ENCODE measurements at regions not wholly inside any gene's neighbourhood (a gene's known extent, or its start where the extent isn't known, plus 50 kb on each side); places are given as distances from the start of the nearest gene placed in this dataset.

DNA sequence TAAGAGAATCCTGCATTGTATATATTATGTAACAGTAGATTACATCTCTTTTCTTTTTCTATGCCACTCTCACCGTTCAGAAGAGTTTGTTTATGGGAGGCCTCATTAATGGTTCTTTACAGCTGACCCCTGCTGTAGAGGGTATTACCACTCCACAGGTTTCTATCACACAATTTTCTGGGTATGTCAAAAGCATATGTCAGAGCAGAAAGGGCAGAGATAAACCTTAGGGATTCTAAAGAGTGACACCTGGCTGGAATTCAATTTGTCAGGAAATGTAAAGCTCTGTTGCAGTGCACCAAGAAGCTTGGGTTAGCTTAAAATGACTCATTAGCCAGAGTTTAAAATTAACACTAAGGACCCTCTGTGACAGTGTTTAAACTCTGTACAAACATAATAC lies 658.7 kb downstream of the PCDH18 start:
- ATAC-seq = no peak
- H3K9me3 ChIP-seq (ENCODE audit: control insufficient read depth in 2 of 3, low read length in 3 of 3) = no peaks in the 10 kb centered on the region
- POLR2A ChIA-PET = no interaction called here
- H3K27me3 ChIP-seq (ENCODE audit: control insufficient read depth in 2 of 2, insufficient read depth in 2 of 2, low read length in 2 of 2) = no peaks in the 10 kb centered on the region
- H3K4me3 Mint-ChIP-seq = no peak overlapping the region
- H3K9me3 Mint-ChIP-seq = peaks cover 0 to 3% (median 0%) of the 10 kb centered on the region in 11 donors
- DNase-seq = no peak
- no peak overlapping the region for H3K27ac ChIP-seq (ENCODE audit: low read depth, low read length)
- H3K27ac Mint-ChIP-seq = no peak overlapping the region
- intact Hi-C loops (cut with micrococcal nuclease) = no loop called here
- no peaks in the 10 kb centered on the region for H3K36me3 ChIP-seq (ENCODE audit: control insufficient read depth in 2 of 3, insufficient read depth in 3 of 3, low read length in 3 of 3)
- H3K4me1 ChIP-seq (ENCODE audit: control insufficient read depth in 2 of 2, insufficient read depth in 2 of 2, low read length in 2 of 2) = no peaks in the 10 kb centered on the region
- CTCF ChIA-PET = no interaction called here
- no peak overlapping the region for H3K4me3 ChIP-seq (ENCODE audit: low read length)
- H3K27me3 Mint-ChIP-seq = no peaks in the 10 kb centered on the region
- no peaks in the 10 kb centered on the region for H3K36me3 Mint-ChIP-seq
- H3K4me1 Mint-ChIP-seq = no peaks in the 10 kb centered on the region

DNA sequence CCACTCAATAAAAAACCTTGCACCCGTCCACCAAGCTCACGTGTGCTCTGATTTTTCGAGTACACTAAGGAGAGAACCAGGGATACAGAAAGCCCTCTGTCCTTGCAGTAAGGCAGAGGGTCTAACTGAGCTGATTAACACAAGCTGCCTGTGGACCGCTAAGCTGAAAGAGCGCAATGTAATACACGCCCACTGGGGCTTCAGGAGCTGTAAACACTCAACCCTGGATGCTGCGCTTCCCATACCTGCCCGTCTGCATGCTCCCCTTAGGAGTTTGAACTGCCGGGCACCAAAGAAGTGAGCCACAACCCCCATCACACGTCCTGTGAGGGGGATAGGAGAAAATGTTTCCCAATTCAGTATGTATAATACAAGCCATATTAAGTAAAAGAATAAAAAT lies 664.8 kb downstream of the PCDH18 start:
- CTCF ChIA-PET = no interaction called here
- intact Hi-C loops (cut with micrococcal nuclease) = loop anchor here in 1 of 2 donors (10.0 kb wide), 1 partner anchor 1493 kb away; no protein-coding TSS in a partner anchor
- H3K27ac Mint-ChIP-seq = no peak overlapping the region

DNA sequence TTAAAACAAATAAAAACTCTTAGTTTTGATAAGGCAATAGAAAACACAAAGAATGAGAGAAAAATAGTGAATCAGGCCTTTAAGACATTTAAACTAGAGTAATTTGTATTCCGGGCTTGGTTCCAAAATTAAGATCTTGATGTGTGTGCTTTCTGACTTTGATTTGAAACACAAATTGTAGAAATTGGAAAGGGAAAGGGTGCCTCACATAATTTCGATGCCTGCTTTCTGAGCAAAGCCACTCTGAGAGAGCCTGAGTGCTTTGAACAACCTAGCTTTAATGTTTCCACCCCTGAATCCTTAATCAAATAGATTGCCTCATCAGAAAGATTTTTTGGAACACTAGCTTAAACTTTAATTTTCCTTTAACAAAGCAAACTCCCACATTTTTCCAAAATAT lies 666.8 kb downstream of the PCDH18 start:
- ATAC-seq (no peak), DNase-seq (no peak)
- Histone ChIP-seq H3K27ac (ENCODE audit: low read depth, low read length) (no peak overlapping the region), H3K4me1 (ENCODE audit: control insufficient read depth in 2 of 2, insufficient read depth in 2 of 2, low read length in 2 of 2) (no peaks in the 10 kb centered on the region), H3K9me3 (ENCODE audit: control insufficient read depth in 2 of 3, low read length in 3 of 3) (no peaks in the 10 kb centered on the region), H3K4me3 (ENCODE audit: low read length) (no peak overlapping the region), H3K36me3 (ENCODE audit: control insufficient read depth in 2 of 3, insufficient read depth in 3 of 3, low read length in 3 of 3) (no peaks in the 10 kb centered on the region), H3K27me3 (ENCODE audit: control insufficient read depth in 2 of 2, insufficient read depth in 2 of 2, low read length in 2 of 2) (no peaks in the 10 kb centered on the region)
- Mint-ChIP-seq H3K36me3 (no peaks in the 10 kb centered on the region), H3K27me3 (no peaks in the 10 kb centered on the region), H3K9me3 (peaks cover 0 to under 1% (median 0%) of the 10 kb centered on the region in 11 donors), H3K4me1 (peaks cover 0 to 6% (median 0%) of the 10 kb centered on the region in 7 donors), H3K4me3 (no peak overlapping the region), H3K27ac (no peak overlapping the region)
- ChIA-PET POLR2A (no interaction called here), CTCF (interaction anchor here (0.8 kb wide), 1 partner anchor 13 kb away, joined by 3 read pairs; no protein-coding TSS in a partner anchor)
- intact Hi-C loops (cut with micrococcal nuclease) = loop anchor here in 1 of 2 donors (10.0 kb wide), 1 partner anchor 1491 kb away; no protein-coding TSS in a partner anchor

More for the DNA sequence above, 664.8 kb downstream of the PCDH18 start:
- no peak overlapping the region for H3K4me3 Mint-ChIP-seq
- no peaks in the 10 kb centered on the region for H3K27me3 Mint-ChIP-seq
- DNase-seq (no peak), ATAC-seq (no peak)
- no peaks in the 10 kb centered on the region for H3K36me3 ChIP-seq (ENCODE audit: control insufficient read depth in 2 of 3, insufficient read depth in 3 of 3, low read length in 3 of 3)
- POLR2A ChIA-PET = no interaction called here
- H3K36me3 Mint-ChIP-seq = no peaks in the 10 kb centered on the region
- H3K4me1 Mint-ChIP-seq = peaks cover 0 to 6% (median 0%) of the 10 kb centered on the region in 7 donors
- no peaks in the 10 kb centered on the region for H3K4me1 ChIP-seq (ENCODE audit: control insufficient read depth in 2 of 2, insufficient read depth in 2 of 2, low read length in 2 of 2)
- H3K4me3 ChIP-seq (ENCODE audit: low read length) = no peak overlapping the region
- H3K9me3 ChIP-seq (ENCODE audit: control insufficient read depth in 2 of 3, low read length in 3 of 3) = no peaks in the 10 kb centered on the region
- H3K27me3 ChIP-seq (ENCODE audit: control insufficient read depth in 2 of 2, insufficient read depth in 2 of 2, low read length in 2 of 2) = no peaks in the 10 kb centered on the region
- peaks cover 0 to 2% (median 0%) of the 10 kb centered on the region in 11 donors for H3K9me3 Mint-ChIP-seq
- H3K27ac ChIP-seq (ENCODE audit: low read depth, low read length) = no peak overlapping the region

DNA sequence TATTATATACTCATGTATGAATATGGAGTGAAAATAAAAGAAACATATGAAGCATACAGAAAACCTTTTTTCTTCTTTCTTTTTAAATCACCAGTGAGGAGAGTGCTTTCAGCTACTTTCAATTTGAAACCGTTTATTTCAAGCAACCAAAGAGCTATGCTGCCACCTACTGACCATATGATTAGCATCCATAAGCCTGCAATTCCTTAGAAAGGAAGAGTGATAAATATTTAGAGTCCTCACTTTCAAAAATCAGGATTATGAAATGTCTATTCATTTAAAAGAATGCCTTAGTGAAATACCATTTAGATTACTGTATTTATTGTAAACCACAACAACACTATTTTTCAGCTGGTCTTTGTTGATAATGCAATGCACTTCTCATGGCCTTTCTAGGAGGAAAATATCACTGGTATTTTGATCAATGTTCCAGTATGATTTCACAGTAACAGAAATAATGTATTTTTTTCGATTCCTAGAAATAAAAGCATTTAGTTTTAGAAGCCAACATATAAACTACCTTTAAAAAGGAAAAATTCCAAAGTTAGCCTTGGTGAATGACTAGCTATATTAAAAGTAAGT lies 667.6 kb downstream of the PCDH18 start:
- no peaks in the 10 kb centered on the region for H3K9me3 ChIP-seq (ENCODE audit: control insufficient read depth in 2 of 3, low read length in 3 of 3)
- H3K4me1 ChIP-seq (ENCODE audit: control insufficient read depth in 2 of 2, insufficient read depth in 2 of 2, low read length in 2 of 2) = no peaks in the 10 kb centered on the region
- H3K9me3 Mint-ChIP-seq = no peaks in the 10 kb centered on the region
- H3K27me3 ChIP-seq (ENCODE audit: control insufficient read depth in 2 of 2, insufficient read depth in 2 of 2, low read length in 2 of 2) = no peaks in the 10 kb centered on the region
- H3K36me3 Mint-ChIP-seq = no peaks in the 10 kb centered on the region
- intact Hi-C loops (cut with micrococcal nuclease) = loop anchor here in 1 of 2 donors (10.0 kb wide), 1 partner anchor 1490 kb away; no protein-coding TSS in a partner anchor
- H3K36me3 ChIP-seq (ENCODE audit: control insufficient read depth in 2 of 3, insufficient read depth in 3 of 3, low read length in 3 of 3) = no peaks in the 10 kb centered on the region
- ATAC-seq (no peak), DNase-seq (peak in 4 of 9 donors; percentile 1 to 23 (median 7))
- H3K4me1 Mint-ChIP-seq = peaks cover 0 to 6% (median 0%) of the 10 kb centered on the region in 7 donors
- no peak overlapping the region for H3K4me3 ChIP-seq (ENCODE audit: low read length)
- no peak overlapping the region for H3K27ac Mint-ChIP-seq
- H3K27me3 Mint-ChIP-seq = no peaks in the 10 kb centered on the region
- POLR2A ChIA-PET = no interaction called here
- CTCF ChIA-PET = interaction anchor here (0.7 to 0.8 kb wide), 2 partner anchors 8 to 12 kb away, joined by 3 read pairs; no protein-coding TSS in a partner anchor
- no peak overlapping the region for H3K4me3 Mint-ChIP-seq
- H3K27ac ChIP-seq (ENCODE audit: low read depth, low read length) = no peak overlapping the region

DNA sequence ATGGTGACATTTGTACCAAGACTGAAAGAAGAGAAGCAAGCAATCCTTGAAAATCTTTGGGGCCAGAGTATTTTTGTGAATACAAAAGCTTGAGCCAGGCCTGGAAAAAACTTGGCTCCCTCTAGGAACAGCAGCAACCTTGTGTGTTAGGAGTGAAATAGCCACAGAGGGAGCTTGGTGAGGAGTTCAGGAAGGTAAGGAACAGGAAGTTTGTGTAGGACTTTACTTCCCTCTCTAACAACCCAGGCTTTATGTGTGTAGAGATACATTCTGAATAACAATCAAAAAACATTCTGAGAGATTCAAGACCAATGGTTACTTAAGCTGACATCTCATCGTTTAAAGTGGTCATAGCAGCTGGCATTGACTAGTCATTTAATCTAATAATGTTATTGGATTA lies 668.5 kb downstream of the PCDH18 start:
- no peak overlapping the region for H3K27ac ChIP-seq (ENCODE audit: low read depth, low read length)
- CTCF ChIA-PET = interaction anchor here (0.6 to 0.7 kb wide), 2 partner anchors 8 to 1360 kb away, joined by 3 read pairs; no protein-coding TSS in a partner anchor

DNA sequence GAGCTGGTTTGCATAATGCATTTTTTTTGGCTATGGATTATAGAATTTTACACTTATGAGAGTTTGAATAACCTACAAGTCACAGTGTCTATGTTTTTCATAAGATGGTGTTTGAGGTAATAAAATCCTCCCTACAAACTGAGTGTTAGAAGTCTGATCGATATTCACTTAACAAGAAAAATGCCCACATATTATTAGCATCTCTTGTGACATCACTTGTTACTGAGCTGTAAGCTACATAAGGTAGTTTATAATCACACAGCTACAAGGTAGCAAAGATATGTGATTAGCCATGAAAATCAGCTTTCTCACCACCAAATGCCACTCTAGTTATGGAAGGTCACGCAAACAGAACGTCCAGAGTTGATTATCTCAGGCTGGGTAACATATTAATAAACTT lies 669.6 kb downstream of the PCDH18 start:
- Mint-ChIP-seq H3K4me1 (peaks cover 0 to 6% (median 0%) of the 10 kb centered on the region in 7 donors), H3K27me3 (no peaks in the 10 kb centered on the region), H3K27ac (no peak overlapping the region), H3K36me3 (no peaks in the 10 kb centered on the region), H3K9me3 (no peaks in the 10 kb centered on the region), H3K4me3 (no peak overlapping the region)
- ATAC-seq (no peak), DNase-seq (no peak)
- Histone ChIP-seq H3K36me3 (ENCODE audit: control insufficient read depth in 2 of 3, insufficient read depth in 3 of 3, low read length in 3 of 3) (no peaks in the 10 kb centered on the region), H3K4me1 (ENCODE audit: control insufficient read depth in 2 of 2, insufficient read depth in 2 of 2, low read length in 2 of 2) (no peaks in the 10 kb centered on the region), H3K4me3 (ENCODE audit: low read length) (no peak overlapping the region), H3K27me3 (ENCODE audit: control insufficient read depth in 2 of 2, insufficient read depth in 2 of 2, low read length in 2 of 2) (no peaks in the 10 kb centered on the region), H3K9me3 (ENCODE audit: control insufficient read depth in 2 of 3, low read length in 3 of 3) (no peaks in the 10 kb centered on the region), H3K27ac (ENCODE audit: low read depth, low read length) (no peak overlapping the region)
- CTCF ChIA-PET = no interaction called here
- intact Hi-C loops (cut with micrococcal nuclease) = loop anchor here in 1 of 2 donors (10.0 kb wide), 1 partner anchor 1488 kb away; no protein-coding TSS in a partner anchor
- POLR2A ChIA-PET = no interaction called here

More for the DNA sequence above, 668.5 kb downstream of the PCDH18 start:
- no peaks in the 10 kb centered on the region for H3K9me3 Mint-ChIP-seq
- H3K4me1 ChIP-seq (ENCODE audit: control insufficient read depth in 2 of 2, insufficient read depth in 2 of 2, low read length in 2 of 2) = no peaks in the 10 kb centered on the region
- no peak overlapping the region for H3K27ac Mint-ChIP-seq
- no peaks in the 10 kb centered on the region for H3K36me3 ChIP-seq (ENCODE audit: control insufficient read depth in 2 of 3, insufficient read depth in 3 of 3, low read length in 3 of 3)
- no peak overlapping the region for H3K4me3 ChIP-seq (ENCODE audit: low read length)
- H3K36me3 Mint-ChIP-seq = no peaks in the 10 kb centered on the region
- no peaks in the 10 kb centered on the region for H3K9me3 ChIP-seq (ENCODE audit: control insufficient read depth in 2 of 3, low read length in 3 of 3)
- POLR2A ChIA-PET = no interaction called here
- DNase-seq = no peak
- no peak overlapping the region for H3K4me3 Mint-ChIP-seq
- ATAC-seq = no peak
- no peaks in the 10 kb centered on the region for H3K27me3 ChIP-seq (ENCODE audit: control insufficient read depth in 2 of 2, insufficient read depth in 2 of 2, low read length in 2 of 2)
- intact Hi-C loops (cut with micrococcal nuclease) = loop anchor here in 1 of 2 donors (10.0 kb wide), 1 partner anchor 1489 kb away; no protein-coding TSS in a partner anchor
- H3K27me3 Mint-ChIP-seq = no peaks in the 10 kb centered on the region
- H3K4me1 Mint-ChIP-seq = peaks cover 0 to 6% (median 0%) of the 10 kb centered on the region in 7 donors

DNA sequence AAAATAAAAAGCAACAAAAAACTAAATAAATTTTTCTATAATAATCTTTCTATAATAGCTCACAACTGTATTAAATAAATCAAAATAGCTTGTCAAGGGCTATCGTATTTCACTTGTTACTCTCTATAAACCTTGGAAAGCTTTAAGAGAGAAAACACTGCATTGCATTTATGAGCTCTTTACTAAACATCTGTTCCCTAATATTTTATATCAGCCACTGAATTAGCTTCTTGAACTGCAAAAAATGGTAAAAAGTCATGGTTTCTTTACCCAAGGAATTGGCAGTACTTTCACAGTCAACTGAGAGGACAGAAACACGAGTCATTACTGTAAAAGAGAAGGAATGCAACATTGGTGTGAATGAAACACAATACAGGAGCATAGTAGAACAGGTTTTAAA lies 671.2 kb downstream of the PCDH18 start:
- H3K27me3 Mint-ChIP-seq = no peaks in the 10 kb centered on the region
- no peaks in the 10 kb centered on the region for H3K9me3 Mint-ChIP-seq
- no peak overlapping the region for H3K4me3 ChIP-seq (ENCODE audit: low read length)
- no peaks in the 10 kb centered on the region for H3K36me3 Mint-ChIP-seq
- ChIA-PET POLR2A (no interaction called here), CTCF (no interaction called here)
- DNase-seq (no peak), ATAC-seq (no peak)
- H3K27ac ChIP-seq (ENCODE audit: low read depth, low read length) = no peak overlapping the region
- intact Hi-C loops (cut with micrococcal nuclease) = loop anchor here in 1 of 2 donors (10.0 kb wide), 1 partner anchor 1486 kb away; no protein-coding TSS in a partner anchor
- H3K4me1 ChIP-seq (ENCODE audit: control insufficient read depth in 2 of 2, insufficient read depth in 2 of 2, low read length in 2 of 2) = no peaks in the 10 kb centered on the region
- peaks cover 0 to 6% (median 0%) of the 10 kb centered on the region in 7 donors for H3K4me1 Mint-ChIP-seq
- no peak overlapping the region for H3K27ac Mint-ChIP-seq
- H3K36me3 ChIP-seq (ENCODE audit: control insufficient read depth in 2 of 3, insufficient read depth in 3 of 3, low read length in 3 of 3) = no peaks in the 10 kb centered on the region
- H3K9me3 ChIP-seq (ENCODE audit: control insufficient read depth in 2 of 3, low read length in 3 of 3) = no peaks in the 10 kb centered on the region
- no peak overlapping the region for H3K4me3 Mint-ChIP-seq
- H3K27me3 ChIP-seq (ENCODE audit: control insufficient read depth in 2 of 2, insufficient read depth in 2 of 2, low read length in 2 of 2) = no peaks in the 10 kb centered on the region

Data from naive thymus-derived CD4-positive, alpha-beta T cell (primary cell).